GF-D8 (cell line): ENCODE measurements at regions not wholly inside any gene's neighbourhood (a gene's known extent, or its start where the extent isn't known, plus 50 kb on each side); places are given as distances from the start of the nearest gene placed in this dataset.

Experiments used
- DNase-seq: peaks from one replicate; lab custom pipeline; 2025; lab: John Stamatoyannopoulos, UW

DNA sequence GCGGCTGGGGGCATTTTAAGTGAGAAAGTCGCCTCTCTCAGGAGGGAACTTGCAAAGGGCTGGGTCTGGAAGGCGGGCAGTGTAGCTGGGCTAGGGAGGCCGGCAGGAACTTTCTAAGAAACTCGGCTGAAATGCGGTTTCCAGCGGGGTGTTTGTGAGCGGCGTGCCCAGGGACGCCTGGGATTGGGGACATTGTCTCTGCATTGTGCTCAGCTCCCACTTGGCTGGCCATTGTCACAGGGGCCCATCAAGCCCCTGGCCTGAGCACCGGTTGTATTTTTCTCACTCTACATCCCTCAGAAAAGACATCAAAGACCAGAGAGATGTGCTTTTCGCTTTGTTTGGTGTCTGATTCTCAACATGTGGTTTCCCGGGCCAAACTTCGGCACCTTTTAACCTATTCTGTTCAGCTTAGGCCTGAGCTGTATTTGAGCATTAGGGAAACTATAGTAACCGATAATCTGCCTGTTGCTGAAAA lies 291.1 kb upstream of the IRX3 start:
- no peak for DNase-seq

DNA sequence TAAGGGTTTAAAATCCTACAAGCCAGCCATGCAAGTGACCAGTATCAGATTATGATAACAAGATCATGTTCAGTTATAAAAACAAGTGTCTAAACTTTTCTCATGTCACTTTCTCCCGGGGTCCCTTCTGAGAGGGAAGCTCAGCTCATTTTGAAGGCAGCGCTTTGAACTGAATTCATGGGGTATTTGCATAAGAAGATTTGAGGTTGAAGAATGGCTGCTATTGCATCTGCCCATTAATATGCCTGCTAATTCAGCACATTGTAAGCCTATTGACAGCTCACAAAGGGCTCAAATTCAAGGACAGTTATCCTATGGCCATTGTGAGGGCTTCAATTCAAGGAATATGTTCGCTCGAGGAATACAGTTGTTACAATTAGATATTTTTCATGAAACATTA lies 290.2 kb upstream of the IRX3 start:
- DNase-seq = no peak

DNA sequence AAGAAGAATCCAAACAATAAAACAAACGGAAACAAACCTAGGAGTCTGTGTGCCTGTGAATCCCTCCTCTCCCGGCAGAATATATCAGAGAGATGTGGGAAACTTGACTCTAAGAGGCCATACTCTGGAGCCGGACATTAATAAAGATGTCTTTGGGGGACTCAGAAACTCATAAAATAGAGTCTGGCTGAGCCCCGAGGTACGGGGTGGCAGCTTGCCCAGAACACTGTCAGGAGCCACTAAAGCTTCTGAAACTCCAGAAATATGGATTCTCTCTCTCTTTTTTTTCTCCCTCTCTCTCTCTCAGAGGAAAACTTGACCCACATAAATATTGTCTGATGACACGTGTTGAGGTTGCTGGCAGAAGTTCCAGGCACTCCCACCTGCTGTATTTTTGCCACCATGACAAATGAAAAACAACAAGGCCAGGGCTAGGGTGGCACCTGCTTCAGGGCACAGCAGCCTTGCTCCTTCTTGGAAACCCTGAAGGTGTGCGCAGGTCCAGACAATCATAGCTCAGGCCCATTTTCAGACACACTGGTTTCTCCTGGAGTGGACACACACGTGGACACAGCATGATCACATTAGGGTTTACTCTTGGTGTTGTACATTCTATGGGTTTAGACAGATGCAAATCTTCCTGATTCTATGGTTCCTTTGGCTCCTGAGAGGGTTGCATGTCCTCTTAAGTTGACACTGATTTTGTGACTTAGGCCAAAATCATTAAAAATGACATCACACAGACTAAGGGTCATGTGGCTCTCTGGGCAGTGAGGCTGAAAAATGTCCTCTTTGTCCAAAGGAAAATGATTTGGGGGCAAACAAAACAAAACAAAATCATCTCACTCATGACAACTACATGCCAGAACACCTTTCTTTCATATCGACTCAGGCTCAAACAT lies 282.6 kb upstream of the IRX3 start:
- DNase-seq = no peak

DNA sequence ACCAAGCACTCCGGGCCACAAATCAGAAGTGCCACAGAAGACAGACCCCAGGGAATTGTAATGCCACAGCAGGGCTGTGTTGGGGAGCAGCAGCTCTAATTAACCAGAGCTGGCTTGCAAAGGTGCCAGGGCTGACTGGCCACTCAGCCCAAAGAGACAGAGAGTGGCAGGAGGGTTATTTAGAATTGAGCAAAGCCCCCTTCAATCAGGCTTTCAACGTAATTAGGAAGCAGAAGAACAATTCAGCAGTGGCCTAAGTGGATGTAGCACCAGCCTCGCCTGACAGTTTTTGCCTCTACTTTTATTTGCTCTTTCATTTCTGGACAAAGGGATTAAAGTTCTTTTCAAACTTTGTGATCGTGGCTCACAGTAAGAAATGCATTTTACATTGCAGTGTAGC lies 278.3 kb upstream of the IRX3 start:
- DNase-seq = no peak

DNA sequence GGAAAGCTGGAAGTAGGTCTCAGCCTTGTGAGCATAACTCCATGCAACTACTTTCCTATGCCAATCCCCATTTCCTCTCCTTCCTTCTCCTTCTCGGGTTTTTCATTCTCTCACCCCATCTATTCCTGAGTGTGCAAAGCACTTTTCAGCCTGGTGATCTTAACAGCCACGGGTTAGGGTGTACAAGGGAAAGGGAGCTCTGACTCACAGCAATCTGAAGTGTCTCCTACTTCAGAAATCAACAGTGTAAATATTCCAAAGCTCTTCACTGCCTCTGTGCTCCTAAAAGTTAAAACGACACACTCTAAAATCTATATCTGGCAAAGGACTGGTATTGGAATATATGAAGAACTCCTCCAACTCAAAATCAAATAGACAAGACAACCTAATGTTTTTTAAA lies 268.0 kb upstream of the IRX3 start:
- no peak for DNase-seq

DNA sequence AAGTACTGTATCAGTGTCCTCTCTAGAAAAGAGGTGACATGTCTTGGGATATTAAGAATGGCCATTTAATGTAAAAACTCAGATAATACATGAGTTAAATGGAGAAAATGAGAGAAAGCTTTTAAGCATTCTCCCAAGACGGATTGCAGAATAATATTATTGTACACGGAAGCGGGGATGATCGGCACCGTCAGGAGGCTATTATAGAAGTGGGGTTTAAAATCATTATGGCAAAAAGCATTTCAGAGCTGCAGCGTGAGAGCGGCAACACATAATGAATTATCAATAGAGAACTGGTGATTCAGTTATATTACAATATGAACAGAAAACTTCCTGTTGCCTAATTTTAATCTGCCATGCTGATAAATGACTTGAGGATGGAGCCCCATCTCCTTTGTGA lies 261.7 kb upstream of the IRX3 start:
- no peak for DNase-seq

DNA sequence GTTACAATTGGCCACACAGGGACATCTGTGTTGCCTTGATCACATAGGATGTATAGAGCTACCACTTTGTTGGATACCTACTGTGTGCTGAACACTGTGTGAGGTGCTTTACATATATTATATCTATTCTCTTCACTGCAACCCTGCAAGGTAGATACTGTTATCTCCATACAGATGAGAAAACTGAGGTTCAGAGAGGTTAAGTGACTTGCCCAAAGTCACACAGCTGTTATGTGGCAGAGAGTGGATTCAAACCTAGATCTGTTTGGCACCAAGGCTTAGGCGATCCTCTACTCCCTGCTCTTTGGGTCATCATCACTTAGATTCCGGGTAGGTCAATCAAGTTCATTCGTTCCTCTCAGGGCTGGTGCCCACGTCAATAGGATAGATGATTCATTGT lies 260.5 kb upstream of the IRX3 start:
- DNase-seq = no peak

DNA sequence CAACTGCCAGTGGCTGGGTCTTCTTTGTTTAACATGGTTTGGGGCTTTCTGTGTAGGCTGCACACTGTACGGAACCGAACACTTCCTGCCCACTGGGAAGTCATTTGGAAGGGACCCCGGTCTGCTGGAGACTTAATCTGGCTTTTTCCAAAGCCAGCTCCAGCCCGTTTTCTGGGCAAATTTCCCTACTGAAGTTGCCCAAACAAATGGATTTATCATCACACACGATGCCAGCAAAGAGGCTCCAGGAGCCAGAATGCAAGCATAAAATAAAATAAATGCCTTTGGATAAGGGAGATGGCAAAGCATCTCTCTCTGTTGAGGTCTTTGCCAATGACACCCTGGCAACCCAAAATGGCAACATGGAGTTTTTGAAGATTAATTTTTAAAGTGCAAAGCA lies 259.9 kb upstream of the IRX3 start:
- no peak for DNase-seq

DNA sequence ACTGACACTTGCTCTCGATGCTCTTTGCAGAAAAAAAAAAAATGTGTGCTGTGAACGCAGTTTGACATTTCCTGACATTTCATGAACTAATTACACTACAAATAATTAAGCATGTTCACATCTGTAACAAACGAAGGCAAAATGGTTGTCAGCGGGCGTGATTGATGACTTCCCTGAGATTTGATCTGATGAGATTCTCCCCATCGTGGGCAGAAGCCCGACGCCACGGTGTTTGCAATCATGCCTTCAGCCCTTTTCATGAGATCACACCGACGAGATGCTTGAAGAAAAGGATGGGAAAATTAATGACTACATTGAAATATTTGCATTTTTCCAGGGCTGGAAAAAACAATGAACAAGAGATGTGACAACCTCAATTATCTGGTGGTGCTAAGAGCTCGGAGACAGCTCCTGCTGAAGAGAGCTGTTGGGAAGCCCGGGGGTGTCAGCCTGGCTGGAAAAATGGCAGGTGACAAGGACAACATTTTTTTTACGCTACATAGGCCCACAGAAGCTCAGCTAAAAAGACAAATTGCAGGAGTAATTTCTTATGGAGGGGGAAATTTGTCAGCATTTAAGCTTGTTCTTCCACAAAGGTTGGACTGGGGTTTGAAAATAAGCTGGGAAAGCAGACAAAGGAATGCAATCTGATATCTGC lies 259.4 kb upstream of the IRX3 start:
- DNase-seq = no peak

DNA sequence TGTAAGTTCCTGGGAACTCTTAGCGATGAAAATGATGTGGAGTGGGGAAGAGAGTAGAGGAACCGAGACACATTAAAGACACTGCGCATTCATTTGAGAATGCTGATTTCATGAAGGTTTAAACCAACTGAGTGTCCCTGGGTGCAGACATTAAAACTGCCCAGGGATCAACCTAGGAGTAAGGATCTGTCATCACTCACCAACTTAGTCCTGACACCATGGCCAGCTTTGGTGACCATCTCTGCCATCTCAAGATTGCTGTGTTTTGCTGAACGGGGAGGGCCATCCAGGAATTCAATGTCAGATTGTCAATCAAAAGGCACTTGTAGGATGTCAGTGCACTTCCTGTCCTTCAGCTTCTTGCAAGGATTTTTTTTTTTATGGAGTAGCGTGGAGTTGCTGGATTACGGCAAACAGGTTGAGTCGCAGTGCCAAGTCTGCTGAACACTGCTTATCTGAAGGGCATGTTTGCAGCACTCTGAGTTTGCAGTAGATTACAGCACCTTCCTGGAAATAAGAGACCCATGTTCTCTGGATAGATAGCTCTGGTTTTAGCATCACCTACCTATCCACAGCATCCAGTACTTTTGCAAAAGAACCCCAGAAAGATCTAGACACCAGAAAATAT lies 258.1 kb upstream of the IRX3 start:
- no peak for DNase-seq

DNA sequence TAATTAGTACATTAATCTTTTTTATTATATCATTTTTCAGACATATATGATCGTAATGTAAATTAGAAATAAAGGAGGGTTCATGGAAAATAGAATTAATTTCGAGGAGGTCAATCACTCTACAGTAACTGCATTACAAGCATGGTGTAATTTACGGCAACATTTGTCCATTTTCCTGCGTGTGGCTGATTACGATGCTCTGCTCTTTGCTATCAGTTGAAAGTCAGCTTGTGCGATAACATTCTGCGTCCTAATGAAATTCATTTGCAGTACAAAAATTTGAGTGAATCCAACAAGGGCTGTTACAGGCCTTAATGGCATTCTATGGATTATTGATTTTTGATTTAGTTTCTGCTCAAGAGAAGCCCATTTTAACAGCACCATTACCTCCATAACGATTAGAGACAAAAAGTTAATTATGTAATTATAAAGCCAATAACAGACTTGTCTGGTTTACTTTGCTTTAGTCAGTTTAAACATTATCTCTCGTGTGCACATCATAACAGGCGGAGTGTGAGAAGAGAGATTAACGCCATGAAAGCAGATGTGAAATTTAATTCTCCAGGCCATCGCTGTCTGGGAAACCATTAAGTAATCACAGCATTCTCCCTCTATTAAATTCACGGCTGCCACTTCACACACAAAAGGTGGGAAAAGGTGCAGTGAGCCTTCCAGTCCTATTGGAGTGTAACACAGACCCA lies 256.4 kb upstream of the IRX3 start:
- DNase-seq = no peak

DNA sequence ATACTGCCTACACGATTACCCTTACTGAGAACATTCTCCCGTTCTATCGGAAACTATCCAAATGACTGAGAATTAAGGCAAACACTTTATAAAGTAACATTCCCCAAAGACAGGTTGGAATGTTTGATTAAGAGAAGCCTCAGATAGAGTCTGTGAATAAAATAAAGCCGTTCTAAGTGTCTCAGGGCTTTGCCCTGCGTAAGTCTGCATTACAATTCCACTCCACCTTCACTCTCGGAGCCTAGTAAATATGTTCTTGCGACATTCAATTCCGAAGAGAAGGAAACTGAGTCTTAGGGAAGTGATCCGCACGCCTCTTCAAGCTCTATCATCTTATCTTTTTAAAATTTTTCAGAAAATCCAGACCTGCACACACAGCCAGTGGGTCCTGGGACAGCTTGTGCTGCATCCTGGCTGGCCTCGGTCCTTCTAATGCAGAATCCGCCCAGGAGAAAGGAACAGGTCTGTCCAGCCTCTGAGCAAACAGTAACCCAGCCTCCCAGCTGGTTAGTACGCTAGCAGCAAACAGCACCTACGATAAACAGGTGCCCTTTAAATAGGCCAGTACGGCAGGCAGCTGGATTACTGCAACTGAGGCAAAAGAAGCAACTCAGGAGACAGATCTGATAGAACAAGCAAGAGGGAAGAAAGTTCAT lies 254.1 kb upstream of the IRX3 start:
- no peak for DNase-seq

DNA sequence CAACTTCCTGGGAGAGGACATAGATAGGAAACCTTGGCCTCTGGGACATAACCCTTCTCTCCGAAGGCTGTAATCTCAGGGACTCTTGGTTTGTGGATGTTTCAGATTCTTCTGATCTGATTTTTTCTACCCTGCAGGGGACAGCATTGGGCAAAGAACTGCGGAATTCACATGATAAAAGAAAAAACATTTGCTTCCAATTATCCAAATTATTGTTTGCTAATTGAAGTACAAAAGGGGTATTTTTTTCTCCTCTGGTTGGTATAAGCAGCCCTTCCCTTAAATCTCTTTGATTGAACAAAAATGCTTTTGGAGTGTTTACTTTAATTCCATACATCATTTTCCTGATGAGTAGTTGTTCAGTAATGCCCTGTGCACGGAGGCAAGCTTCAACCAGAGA lies 251.7 kb upstream of the IRX3 start:
- DNase-seq = no peak

DNA sequence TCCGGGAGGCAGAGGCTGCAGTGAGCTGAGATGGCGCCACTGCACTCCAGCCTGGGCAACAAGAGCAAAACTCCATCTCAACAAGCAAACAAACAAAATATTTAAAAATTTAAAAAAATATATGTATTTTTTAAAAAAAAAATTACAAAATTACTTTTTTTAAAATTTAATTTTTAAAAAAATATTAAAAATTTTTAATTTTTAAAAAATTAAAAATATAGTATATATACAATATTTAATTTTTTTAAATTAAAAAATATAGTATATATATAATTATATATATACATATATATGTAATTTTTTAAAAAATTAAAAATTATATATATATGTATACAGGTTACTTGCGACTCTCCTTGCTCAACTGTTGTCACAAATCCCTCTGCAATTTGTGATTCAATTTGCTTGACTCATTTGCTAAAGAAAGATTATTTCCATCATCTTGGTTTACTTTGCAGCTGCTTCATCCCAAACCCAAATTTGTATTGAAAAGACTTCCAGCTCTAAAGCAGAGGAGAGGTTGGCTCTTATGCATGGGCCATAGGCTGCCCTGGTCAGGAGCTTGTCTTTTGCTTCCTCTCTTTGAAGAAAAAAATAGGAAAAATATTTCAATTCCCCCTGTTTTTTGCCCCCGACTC lies 247.4 kb upstream of the IRX3 start:
- DNase-seq = no peak

DNA sequence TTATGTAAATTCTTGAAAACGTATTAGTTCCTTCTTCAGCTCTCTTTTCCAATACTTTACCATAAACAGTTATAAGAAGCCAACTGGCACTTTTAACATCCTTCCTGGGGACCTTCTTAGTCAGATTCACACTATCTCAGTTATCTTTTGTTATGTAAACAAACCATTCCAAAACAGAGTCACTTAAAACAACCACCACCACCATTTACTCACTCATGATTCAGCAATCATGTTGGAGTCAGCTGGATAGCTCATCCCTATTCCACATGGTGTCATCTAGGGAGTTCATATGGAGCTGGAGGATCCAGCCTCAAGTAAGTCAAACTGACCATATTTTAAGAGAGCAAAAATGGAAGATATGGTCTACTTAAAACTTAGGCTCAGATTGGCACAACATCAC lies 240.3 kb upstream of the IRX3 start:
- no peak for DNase-seq

DNA sequence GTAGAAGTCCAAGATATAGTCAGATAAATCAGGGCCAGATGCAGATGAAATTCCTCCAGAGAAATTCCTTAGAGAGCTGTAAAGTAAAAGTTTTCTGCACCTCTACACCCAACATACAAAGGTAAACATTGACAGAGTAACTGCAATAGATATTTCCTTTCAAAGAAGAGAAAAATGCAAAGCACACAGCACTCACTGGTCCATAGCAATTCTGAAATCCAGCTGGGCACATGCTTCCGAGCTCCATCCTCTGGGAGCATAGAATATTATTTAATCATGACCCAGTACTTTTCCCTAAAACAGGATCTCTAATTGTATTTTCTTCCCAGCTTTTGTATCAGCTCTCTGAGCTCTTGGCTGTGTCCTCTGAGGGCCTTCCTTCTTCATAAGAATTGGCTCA lies 239.5 kb upstream of the IRX3 start:
- DNase-seq = no peak

DNA sequence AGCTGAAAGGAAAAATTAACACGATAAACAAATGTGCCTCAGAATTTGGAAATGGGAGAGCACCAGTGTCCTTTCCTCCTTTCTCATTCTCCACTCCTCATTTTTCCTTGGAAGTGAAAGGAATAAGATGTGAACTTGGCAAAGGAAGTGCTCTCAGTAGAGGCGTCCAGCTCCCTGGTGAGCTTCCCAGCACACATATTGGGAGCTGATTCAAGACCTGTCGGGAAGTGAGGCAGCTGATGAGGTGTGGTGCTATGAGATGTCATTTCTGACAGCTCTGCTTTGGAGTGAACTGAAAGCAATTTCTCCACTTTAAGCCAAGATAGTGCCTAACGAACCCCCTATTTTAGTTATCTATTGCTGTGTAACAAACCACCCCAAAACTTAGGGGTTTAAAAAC lies 238.5 kb upstream of the IRX3 start:
- DNase-seq = no peak

DNA sequence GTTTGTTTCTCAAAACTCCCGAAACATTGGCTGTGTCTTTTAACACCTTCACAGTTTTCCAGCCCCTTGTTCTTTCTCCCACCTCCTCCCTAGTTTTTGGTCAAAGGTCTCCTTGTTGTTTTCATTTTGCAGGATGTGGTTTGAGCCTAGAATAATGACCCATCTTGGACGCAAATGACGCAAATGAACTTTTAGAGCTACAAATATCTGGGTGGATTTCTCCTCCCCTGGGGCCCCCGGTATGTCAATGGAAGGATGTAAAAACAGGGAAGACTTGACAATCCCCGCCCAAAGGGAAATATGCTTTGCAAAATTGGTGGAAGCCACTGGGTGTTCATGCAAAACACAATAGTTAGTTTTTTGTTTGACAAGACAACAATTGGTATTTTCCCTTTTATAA lies 236.0 kb upstream of the IRX3 start:
- DNase-seq = no peak

DNA sequence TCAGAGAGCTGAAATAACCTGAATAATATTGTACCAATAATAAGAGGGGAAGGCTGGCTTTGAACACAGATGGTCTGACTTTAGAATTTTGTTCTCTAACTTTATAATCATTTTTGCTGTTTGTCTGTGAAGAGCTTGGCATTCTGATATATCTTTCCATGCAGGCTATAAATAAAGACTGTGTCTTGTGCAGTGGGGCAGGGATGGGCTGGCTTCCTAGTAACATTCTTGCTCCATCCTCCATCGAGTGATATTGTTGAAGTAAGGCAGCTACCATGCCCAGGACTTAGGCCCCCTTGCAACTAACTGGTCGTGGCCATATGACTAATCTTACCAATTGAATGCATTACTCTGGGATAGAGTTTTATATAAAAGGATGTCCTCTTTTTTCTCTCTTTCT lies 234.7 kb upstream of the IRX3 start:
- DNase-seq = no peak

DNA sequence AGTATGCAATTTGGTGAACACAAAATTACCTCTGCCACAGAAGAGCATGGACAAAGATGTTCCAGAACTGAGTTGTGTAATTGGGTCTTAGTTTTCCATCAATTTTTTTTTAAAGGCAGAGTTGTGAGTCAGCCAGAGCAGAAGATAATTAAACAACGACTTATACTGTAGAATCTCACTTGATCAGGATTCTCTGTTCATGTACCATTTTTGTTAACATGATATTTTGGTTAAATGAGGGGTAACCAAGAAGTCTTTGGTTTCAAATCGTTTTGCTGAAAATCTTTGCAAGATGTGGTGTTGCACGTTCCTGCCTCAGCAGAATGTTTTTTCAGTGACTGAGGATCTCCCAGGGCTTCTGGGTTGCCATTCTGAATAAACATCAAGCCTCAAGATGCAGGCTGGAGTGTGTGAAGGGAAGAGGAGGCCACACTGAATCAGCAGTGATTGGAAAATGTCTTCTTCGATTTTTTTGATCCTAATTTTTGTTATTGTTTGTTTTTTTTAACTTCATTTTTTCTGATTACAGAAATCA lies 232.6 kb upstream of the IRX3 start:
- DNase-seq = no peak

DNA sequence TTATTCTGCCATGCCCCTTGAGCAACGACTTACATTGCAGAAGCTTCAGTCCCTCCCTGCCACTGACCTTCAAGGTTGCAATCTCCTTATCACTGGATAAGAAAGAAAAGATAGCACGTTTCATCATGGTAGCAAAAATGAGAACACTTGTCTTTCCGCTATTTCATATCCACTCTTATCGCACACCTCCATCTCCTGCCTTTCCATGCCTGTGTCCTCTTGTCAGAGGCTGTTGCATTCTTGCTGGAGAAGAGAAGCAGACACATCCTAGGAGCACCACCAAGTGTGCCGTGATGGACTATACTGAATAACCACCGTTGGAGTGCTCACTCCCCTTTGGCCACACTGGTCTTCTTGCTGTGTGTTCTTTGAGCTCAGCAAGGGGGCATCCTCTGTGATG lies 230.6 kb upstream of the IRX3 start:
- DNase-seq = no peak
